CD4-positive, alpha-beta T cell treated with Interleukin-15 for 1 hour (primary cell): ENCODE measurements at regions not wholly inside any gene's neighbourhood (a gene's known extent, or its start where the extent isn't known, plus 50 kb on each side); places are given as distances from the start of the nearest gene placed in this dataset.

ENCODE experiments used
- DNase-seq: peaks from one replicate; pipeline ENCODE4 v3.0.0-alpha.2; 2020

GRCh38 chr4:123455360-123455759 lies 58.8 kb downstream of the SPRY1 start:
- no peak for DNase-seq

DNA sequence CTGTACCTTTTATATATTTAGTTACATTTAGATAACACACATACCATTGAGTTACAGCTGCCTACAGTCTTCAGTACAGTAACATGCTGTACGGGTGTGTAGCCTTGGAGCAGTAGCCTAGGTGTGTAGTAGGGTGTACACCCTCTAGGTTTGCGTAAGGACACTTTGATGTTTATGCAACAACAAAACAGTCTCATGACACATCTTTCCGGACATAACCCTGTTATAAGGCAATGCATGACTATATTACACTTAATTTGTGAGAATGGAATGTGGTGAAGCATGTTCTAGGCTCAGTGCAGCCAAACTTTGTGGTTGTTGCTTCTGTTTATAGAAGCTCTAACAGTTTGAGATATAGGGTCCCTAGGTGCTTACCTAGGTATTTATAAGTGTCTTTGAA lies 65.4 kb downstream of the SPRY1 start:
- DNase-seq: no peak

DNA sequence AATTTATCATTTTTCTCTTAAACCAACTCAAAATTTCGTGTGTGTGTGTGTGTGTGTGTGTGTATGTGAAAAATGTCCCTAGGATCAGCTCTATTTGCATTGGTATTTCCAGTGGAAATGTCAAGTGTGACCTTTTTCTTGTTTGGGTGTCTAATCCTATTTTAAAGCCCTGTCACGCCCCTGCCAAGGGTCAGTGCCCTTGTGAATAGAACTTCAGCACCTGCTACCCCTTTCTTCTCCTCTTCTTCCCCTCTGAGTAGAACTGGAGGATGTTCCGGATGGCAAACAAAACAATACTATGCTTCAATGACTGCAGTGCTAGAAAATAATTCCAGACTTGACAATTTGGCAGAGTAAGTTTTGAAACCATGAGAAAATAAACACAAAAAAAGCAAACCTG lies 67.3 kb downstream of the SPRY1 start:
- DNase-seq: no peak

DNA sequence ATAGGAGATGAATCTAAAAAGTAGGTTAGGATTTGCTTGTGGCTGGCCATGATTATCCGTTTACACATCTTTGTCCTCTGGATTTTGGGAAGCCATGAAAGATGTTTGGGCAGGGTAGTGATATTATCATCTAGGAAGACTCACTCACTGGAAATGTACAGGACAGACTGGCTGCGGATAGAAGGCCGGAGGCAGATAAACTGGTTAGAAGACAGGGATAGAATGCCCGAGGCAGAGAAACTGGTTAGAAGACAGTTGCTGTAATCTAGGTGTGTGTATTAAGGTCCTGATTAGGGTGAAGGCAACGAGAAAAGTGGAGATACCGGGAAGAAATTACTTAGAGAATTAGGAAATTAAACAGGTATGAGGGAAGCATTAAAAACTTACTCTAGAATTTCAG lies 68.8 kb downstream of the SPRY1 start:
- DNase-seq: no peak

DNA sequence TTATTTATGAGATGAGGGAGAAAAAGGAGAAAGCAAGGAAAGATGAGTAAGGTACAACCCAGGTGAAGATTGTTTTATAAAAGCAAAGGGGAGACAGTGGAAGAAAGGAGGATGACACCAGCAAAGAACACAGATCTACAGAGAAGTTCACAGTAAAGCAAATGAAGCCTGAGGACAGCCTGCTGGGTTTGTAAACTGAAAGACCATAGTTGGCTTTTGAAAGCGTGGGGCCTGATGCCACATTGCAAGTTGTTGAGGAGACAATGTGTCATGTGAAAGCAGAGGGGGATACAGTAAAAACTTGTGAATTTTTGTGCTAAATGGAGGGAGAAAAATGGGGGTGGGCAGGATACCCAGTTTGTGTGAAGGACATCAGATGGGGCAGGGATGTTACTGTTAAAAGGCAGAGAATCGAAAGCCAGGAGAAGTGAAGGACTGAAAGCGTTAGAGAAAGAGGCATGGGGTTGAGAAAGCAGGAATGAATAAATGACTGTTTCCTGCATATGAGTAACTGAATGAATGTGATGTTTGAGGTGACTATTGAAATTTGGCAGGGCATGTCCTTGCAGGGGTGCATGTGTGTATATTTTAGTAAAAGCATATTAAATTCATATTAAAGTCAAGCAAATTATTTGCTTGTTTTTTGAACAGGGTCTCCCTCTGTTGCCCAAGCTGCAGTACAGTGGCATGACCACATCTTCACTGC lies 69.6 kb downstream of the SPRY1 start:
- no peak for DNase-seq

GRCh38 chr4:123468479-123469031 lies 72.0 kb downstream of the SPRY1 start:
- no peak for DNase-seq

DNA sequence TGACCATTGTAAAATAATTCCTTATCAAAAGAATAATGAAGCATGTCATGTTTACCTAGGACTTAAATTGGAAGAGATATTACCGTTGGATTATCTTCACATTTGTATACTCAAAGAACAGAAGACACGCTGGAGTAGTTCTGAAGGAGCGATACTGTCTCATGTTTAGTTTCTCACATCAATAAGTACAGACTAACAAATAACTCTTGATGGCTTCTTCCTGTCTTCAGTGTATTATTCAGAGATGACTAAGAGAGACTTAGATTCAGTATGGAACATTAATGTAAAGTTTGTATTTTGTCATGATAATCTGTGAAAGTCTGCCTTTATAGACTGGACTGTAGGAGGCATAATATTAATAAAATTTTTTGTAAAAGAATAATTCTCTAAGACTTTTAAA lies 72.7 kb downstream of the SPRY1 start:
- DNase-seq: no peak

DNA sequence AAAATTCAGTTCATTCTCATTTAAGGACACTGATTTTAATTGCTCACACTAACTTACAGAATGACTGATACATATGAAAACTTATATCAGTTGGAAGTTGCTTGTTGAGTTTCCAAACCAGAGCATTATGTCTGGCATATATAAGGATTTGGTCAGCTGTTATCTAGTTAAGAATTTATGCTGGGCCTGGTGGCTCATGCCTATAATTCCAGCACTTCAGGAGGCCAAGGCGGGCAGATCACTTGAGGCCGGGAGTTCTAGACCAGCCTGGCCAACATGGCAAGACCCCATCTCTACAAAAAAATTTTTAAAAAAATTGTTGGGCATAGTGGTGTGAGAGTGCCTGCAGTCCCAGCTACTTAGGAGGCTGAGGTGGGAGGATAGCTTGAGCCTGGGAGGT lies 73.1 kb downstream of the SPRY1 start:
- DNase-seq: no peak

DNA sequence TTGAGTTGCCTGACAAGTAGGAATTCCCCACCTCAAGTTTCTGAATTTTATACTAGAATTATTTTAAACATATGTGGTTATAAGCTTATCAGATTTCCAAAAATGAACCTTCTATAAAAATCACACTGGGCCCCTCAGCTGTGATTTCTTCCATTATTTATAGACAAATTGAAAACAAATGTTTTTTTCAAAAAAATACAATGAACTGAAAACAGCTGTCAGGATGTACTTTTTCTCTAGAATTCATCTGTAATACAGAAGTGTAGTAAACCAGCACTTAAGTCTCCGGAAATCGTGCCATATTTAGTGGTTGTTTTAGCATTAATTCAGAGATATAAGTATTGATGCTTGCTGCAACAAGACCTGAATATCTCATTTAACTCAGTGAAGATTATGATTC lies 74.0 kb downstream of the SPRY1 start:
- DNase-seq: no peak

- DNase-seq: no peak
These were observed 75.2 kb downstream of the SPRY1 start for GRCh38 chr4:123471655-123472369.

GRCh38 chr4:123474817-123475216 lies 78.2 kb downstream of the SPRY1 start:
- DNase-seq: no peak

- no peak for DNase-seq
These were observed 79.5 kb downstream of the SPRY1 start for GRCh38 chr4:123476089-123476488.

- peak; percentile 69 for DNase-seq
These were observed 81.2 kb downstream of the SPRY1 start for GRCh38 chr4:123477711-123478209.

DNA sequence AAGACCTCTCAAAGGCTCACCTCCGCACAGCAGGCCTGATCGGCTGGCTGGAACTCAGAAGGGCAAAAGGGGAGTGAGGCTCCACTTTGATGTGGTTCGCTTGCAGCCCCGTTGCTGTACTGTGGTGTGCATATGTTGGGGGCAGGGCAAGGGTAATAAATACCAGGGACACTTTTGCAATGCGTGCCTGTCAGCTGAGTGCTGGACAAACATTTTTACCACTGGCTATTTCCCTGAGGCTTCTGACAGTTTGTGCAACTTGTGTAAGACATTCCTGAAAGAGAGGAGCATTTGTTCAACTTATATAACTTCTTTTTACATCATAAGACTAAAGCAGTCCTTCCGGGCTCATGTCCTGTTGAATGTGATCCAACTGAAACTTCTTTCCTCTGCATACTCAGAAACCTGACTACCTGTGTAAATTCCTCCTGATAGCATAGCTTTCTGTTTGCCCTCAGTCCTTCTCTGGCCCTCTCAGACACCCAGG lies 82.3 kb downstream of the SPRY1 start:
- DNase-seq: no peak

- DNase-seq: no peak
These were observed 83.3 kb downstream of the SPRY1 start for GRCh38 chr4:123479944-123480343.

- DNase-seq: no peak
These were observed 84.3 kb downstream of the SPRY1 start for GRCh38 chr4:123480706-123481418.

DNA sequence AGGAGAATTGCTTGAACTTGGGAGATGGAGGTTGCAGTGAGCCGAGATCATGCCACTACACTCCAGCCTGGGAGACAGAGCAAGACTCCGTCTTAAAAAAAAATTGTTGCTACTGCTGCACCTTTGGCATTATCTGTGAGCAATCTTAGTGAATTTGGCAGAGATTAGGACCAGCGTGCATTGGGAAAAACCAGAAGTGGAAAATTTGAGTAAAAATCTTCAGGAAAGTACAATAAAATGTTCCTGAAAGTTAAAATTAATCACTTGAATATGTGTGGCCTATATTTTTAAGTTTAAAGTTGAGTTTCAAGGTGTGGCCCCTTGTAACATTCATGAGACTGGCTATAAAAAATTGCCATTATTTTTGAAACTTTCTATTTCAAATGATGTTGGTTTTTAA lies 85.1 kb downstream of the SPRY1 start:
- DNase-seq: no peak

DNA sequence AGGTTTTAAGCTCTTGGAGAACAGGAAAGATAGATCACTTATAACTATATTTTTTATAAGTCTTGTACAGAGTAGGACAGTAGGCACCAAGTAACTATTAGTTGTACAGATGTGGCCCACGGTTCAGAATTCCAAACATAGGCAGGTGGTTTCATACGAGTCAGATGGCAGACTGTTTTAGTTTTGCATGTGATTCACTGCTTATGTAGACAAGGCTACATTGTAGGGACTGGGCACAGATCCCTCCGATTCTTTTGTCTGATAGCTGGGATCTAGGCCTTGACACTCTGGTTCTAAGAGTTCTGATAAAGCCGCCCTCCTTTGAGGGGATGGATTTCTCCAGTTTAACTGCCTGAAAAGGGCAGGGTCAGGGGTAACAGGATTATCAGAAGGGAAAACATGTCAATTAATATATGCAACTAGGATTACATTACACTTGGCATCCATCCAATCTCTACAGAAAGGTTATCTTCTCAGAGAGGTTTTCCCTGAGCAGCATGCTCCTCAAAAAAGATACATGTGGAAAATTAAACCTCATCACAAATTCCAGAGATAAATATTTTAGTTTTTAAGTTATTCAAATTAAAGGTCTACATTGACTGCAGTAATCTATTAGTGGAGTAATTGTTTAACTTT lies 87.8 kb downstream of the SPRY1 start:
- DNase-seq: no peak

- DNase-seq: no peak
These were observed 89.0 kb downstream of the SPRY1 start for GRCh38 chr4:123485601-123486000.

- no peak for DNase-seq
These were observed 92.3 kb downstream of the SPRY1 start for GRCh38 chr4:123488916-123489315.

GRCh38 chr4:123495530-123495929 lies 98.9 kb downstream of the SPRY1 start:
- DNase-seq: no peak

DNA sequence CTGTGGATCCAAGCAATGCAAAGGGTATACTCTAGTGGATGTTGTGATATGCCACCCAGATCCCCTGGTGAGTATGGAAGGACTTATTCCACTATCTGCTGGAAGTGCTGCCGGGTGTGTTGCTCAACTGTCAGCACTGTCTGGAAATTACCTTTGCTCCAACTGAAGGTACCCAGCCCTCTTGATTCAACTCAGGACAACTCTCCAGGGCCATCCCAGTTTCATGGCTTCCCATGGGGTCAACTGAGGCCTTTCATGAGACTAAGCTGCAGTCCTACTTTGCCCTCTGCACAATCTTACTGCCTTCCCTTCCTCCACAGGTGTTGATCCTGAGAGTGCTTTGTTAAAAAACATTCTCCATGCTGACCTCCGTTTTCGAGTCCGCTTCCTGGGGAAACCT lies 99.8 kb downstream of the SPRY1 start:
- DNase-seq: no peak

- DNase-seq: no peak
These were observed 100.7 kb downstream of the SPRY1 start for GRCh38 chr4:123497340-123497739.
